Colonic mucosa (tissue), 4 donors: ENCODE measurements at regions not wholly inside any gene's neighbourhood (a gene's known extent, or its start where the extent isn't known, plus 50 kb on each side); places are given as distances from the start of the nearest gene placed in this dataset.

Experiments
- DNase-seq: peaks from one replicate; pipeline ENCODE4 v3.0.0-alpha.2; 2020
- H3K27ac ChIP-seq: fragments of 200-600 bp; one replicate; pipeline ENCODE4 v1.8.0; 2021
- H3K27me3 ChIP-seq: fragments of 200-600 bp; one replicate; pipeline ENCODE4 v1.8.0; 2021
- H3K36me3 ChIP-seq: fragments of 200-600 bp; one replicate; pipeline ENCODE4 v1.8.0; 2021
- H3K4me1 ChIP-seq: fragments of 200-600 bp; one replicate; pipeline ENCODE4 v1.8.0; 2021; ENCODE audit warnings: mild to moderate bottlenecking
- H3K4me3 ChIP-seq: fragments of 200-600 bp; one replicate; pipeline ENCODE4 v1.8.0; 2021
- H3K9ac ChIP-seq, 2 donors: one replicate each; pipeline ENCODE4 v1.7.0; 2013; ENCODE audit warnings: control low read depth in 2 of 2, low read depth in 2 of 2, low read length in 2 of 2
- H3K9me3 ChIP-seq: fragments of 200-600 bp; one replicate; pipeline ENCODE4 v1.8.0; 2021
- intact Hi-C: fragments of 100-400 bp; cut with DNase I; formaldehyde crosslinking; loops from one replicate; pipeline ENCODE4 v1.14.1; 2022
- TF ChIP-seq, protein P1 (sequence below): fragments of 200-600 bp; IDR thresholded peaks from one replicate; pipeline ENCODE4 v1.8.0; 2022; ENCODE audit warnings: antibody characterized with exemption, mild to moderate bottlenecking
- donor health status: healthy.
- donor health status: DM: no; HTN: no; CAD: no.
- donor health status: DM: no; HTN: no; CAD: no.

DNA sequence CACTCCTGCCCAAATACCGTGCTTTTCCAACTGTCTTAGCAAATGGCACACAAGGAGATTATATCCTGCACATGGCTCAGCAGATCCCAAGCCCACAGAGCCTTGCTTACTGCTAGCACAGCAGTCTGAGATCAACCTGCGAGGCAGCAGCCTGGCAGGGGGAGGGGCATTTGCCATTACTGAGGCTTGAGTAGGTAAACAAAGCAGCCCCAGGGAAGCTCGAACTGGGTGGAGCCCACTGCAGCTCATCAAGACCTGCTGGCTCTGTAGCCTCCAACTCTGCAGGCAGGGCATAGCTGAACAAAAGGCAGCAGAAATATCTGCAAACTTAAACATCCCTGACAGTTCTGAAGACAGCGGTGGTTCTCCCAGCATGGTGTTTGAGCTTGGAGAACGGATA, 70.1 kb upstream of the PTBP2 start:
- intact Hi-C loops = no loop called here
- H3K27ac ChIP-seq = no peak overlapping the region
- H3K4me3 ChIP-seq = no peak overlapping the region
- H3K9me3 ChIP-seq = no peaks in the 10 kb centered on the region
- no peaks in the 10 kb centered on the region for H3K36me3 ChIP-seq
- H3K27me3 ChIP-seq = no peaks in the 10 kb centered on the region
- DNase-seq = no peak
- no peak overlapping the region for H3K9ac ChIP-seq
- H3K4me1 ChIP-seq = no peaks in the 10 kb centered on the region
- TF ChIP-seq, protein P1, sequence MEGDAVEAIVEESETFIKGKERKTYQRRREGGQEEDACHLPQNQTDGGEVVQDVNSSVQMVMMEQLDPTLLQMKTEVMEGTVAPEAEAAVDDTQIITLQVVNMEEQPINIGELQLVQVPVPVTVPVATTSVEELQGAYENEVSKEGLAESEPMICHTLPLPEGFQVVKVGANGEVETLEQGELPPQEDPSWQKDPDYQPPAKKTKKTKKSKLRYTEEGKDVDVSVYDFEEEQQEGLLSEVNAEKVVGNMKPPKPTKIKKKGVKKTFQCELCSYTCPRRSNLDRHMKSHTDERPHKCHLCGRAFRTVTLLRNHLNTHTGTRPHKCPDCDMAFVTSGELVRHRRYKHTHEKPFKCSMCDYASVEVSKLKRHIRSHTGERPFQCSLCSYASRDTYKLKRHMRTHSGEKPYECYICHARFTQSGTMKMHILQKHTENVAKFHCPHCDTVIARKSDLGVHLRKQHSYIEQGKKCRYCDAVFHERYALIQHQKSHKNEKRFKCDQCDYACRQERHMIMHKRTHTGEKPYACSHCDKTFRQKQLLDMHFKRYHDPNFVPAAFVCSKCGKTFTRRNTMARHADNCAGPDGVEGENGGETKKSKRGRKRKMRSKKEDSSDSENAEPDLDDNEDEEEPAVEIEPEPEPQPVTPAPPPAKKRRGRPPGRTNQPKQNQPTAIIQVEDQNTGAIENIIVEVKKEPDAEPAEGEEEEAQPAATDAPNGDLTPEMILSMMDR = no peak

DNA sequence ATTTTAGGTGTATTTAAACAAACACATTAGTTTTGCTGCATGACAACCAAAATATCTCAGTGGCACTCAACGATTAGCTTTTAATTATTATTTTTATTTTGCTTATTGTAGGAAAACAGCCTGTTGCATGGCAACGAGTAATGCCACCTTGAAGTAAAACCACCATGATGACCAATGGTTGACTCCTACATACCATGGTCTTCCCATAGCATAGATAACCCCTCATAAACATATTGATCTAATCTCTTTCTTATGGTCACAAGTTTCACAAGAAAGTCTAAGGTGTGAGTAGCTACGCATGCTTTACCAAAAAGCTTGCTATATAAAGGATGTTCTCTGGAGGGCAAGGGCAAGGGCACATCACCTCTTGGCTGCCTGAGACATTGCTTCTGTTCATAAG, 61.5 kb upstream of the PTBP2 start:
- intact Hi-C loops = no loop called here
- Histone ChIP-seq H3K4me1 (no peaks in the 10 kb centered on the region), H3K27me3 (no peaks in the 10 kb centered on the region), H3K9me3 (no peaks in the 10 kb centered on the region), H3K9ac (no peak overlapping the region), H3K4me3 (no peak overlapping the region), H3K36me3 (no peaks in the 10 kb centered on the region), H3K27ac (no peak overlapping the region)
- no peak for DNase-seq
- TF ChIP-seq, protein P1 = no peak

DNA sequence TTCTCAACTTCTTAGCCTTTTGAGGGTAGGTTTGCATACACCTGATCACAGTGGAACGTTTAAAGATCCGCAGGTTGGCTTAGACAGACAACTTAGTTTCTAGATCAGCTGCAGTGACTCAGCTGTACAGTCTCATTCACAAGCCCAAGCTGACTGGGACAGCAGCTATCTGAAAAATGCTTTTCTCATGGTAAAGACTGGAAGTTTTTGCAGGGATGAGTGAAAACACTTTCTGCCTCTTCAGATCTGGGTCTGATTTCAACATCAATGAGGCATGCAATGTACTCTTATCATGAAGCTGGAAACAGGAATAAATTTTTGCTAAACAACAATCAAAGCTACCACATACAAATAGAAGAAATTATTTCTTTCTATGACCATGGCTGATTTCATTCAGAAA, 61.1 kb upstream of the PTBP2 start:
- no peak overlapping the region for H3K9ac ChIP-seq
- no peaks in the 10 kb centered on the region for H3K27me3 ChIP-seq
- no peak overlapping the region for H3K27ac ChIP-seq
- no peak for DNase-seq
- TF ChIP-seq, protein P1 = no peak
- no peaks in the 10 kb centered on the region for H3K9me3 ChIP-seq
- no peaks in the 10 kb centered on the region for H3K36me3 ChIP-seq
- no peak overlapping the region for H3K4me3 ChIP-seq
- no peaks in the 10 kb centered on the region for H3K4me1 ChIP-seq
- intact Hi-C loops = no loop called here
